Superior temporal gyrus (tissue), 1 donor: ENCODE measurements at regions not wholly inside any gene's neighbourhood (a gene's known extent, or its start where the extent isn't known, plus 50 kb on each side); places are given as distances from the start of the nearest gene placed in this dataset.

Source experiments
- DNase-seq: peaks from one replicate; pipeline ENCODE4 v3.0.0-alpha.2; 2016; ENCODE audit errors: extremely low spot score

- no peak for DNase-seq
Observed at GRCh38 chr16:86800894-86801293, 222.5 kb downstream of the FOXL1 start.

- no peak for DNase-seq
Observed at GRCh38 chr16:86802013-86802412, 223.7 kb downstream of the FOXL1 start.

- DNase-seq: no peak
Observed at GRCh38 chr16:86805188-86805587, 226.8 kb downstream of the FOXL1 start.

- no peak for DNase-seq
Observed at GRCh38 chr16:86806181-86806837, 228.0 kb downstream of the FOXL1 start.

- no peak for DNase-seq
Observed at GRCh38 chr16:86806838-86807351, 228.5 kb downstream of the FOXL1 start.

DNA sequence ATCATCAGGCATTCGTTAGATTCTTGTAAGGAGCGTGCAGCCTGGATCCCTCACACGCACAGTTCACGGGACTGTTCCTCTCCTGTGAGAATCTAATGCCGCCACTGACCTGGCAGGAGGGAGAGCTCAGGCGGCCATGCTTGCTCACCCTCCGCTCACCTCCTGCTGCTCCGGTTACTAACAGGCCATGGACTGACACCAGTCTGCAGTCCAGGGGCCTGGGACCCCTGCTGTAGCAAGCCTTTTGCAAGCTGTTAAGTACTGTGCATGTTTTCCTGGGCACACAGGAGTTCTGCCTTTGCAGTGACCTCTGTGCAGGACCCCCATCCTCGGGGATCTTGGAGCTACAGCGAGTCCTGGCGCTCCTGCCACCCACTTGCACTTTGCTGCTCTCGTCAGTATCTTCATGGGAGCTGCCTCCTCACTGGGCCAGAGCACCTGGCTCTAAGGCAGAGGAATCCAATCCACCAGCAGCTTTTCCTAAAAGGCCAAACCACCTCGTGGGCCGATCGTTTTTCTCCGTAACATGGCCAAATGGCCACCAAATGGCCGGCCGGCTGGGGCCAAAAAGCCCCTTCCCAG lies 230.6 kb downstream of the FOXL1 start:
- DNase-seq: no peak

GRCh38 chr16:86809458-86809955 lies 231.2 kb downstream of the FOXL1 start:
- no peak for DNase-seq

DNA sequence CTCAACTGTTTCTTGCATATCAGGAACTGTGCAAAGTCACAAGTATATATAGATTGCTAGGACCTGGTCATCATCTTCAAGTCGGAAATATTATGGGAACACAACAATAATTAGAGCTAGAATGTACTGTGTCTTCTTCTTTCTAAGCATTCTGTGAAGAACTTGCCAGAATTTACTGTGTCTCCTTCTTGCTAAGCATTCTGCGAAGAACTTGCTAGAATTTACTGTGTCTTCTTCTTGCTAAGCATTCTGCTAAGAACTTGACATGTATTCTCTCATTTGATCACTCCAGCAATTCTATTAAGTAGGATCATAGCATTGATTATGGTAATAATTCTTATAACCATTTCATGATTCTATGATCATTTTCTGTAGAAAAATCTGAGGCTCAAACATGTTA lies 231.7 kb downstream of the FOXL1 start:
- no peak for DNase-seq

DNA sequence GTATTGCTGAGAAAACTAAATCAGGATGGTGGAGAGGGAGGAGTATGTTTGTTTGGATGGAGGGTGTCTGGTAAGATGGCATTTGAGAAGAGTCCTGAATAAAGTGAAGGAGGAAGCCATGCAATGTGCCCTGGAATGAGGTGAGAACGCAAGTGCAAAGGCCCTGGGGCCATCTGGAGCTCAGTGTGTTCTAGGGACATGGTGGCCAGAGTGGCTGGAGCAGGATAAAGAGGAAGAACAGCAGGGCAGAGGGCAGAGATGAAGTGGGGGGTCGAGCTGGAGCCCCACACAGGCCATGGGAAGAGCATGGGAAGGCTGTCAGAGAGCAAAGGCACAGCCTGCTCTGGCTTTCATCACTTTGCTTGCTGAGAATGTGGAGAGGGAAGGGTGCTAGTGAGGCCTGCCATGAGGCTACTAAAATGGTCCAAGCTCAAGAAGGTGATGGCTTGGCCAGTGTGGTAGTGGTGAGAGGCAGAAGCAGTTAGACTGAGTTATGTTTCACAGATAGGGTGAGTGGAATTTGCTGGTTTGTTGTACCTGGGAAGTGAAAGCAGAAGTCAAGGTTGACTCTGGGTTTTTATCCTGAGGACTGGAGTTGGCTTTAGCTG lies 234.1 kb downstream of the FOXL1 start:
- no peak for DNase-seq

DNA sequence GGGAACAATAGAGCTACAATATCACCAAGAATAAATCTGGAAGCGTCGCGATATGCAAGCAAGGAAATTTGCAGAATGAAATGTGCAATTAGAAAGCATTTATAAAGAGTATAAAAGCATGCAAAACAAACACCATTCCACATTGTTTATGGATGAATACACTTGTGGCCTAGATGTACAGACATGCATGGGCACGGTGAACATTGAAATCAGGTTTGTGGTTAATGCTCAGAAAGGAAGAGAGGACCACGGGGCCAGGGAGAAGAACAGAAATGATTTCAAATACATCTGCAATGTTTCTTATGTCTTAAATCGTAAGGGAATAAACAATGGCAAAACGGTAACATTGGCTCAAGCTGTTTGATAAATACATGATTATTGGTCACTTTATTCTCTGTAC lies 235.9 kb downstream of the FOXL1 start:
- no peak for DNase-seq

- no peak for DNase-seq
Observed at GRCh38 chr16:86816930-86817625, 238.7 kb downstream of the FOXL1 start.

- no peak for DNase-seq
Observed at GRCh38 chr16:86818671-86819532, 240.6 kb downstream of the FOXL1 start.

DNA sequence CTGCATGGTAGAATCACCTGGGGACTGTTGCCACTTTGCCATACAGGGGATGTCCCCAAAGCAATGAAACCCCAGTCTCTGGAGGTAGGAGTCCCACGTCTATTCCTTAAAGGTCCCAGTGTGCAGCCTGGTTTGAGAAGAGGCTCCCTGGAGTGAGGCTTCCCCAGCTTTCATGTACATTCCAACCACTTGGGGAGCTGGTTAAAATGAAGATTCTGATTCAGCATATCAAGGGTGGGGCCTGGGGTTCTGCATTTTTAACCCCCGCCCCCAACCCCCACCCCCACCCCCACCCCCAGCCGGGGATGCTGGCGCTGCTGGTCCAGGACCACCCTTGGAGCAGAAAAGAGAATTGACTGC lies 241.2 kb downstream of the FOXL1 start:
- DNase-seq: no peak

DNA sequence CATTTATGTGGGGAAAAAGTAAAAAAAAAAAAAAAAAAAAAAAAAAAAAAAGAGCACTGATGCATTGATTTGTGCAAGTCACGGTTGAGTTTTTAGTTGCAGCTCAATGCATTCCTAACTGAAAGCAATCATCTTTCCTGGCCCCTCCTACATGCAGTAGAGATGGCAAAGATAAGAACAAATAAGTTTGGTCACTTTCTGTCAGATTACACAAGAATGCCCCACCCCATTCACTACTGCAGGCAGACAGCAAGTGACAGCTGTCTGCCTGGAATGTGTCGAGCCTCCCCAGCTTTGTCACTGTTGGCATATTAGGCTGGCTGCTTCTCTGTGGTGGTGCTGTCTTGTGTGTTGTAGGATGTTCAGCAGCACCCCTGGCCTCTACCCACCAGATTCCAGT lies 243.5 kb downstream of the FOXL1 start:
- DNase-seq: no peak

- DNase-seq: no peak
Observed at GRCh38 chr16:86823125-86823524, 244.8 kb downstream of the FOXL1 start.

- peak; percentile 14 for DNase-seq
Observed at GRCh38 chr16:86823888-86824671, 245.7 kb downstream of the FOXL1 start.

DNA sequence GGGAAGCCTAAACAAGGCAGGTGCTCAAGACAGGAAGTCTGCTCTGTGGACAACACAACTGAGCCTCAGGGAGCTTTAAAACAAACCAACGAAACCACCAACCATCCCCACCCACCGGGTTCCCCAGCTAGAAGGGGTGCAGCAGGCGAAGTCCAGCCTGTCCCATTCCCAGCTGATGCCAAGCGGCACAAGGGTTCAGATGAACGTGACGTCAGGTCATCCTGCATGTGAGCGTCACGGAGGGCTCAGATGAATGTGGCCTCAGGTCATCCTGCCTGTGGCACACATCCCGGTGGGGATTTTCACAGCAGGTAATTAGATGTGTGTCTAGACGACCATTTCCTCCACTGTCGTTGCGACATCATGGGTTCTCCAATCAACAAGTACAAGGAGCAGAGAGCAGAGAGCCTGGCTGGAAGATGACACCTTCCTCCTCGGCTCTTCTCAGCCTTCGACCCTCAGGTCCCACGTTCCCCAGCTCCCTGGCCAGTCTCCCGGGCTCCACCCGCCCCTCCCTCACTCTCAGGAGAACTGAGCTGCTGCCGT lies 246.5 kb downstream of the FOXL1 start:
- no peak for DNase-seq

DNA sequence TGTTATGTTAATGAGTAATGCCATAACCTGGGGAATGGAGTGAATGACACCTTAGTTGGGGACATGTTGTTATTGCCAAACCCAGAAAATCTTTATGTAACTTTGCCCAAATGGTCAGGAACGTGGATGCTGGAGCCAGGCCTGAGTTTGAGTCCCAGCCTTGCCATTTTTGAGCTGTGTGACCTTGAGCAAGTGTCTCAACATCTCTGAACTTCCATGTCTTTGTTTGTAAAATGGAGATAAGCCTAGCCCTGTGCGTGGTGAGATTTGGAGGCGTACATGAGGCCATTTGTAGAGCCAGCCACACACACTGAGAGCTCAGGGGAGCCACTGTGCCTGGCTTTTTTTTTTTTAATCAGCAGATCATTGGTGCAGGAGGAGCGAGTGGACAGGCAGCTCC lies 247.3 kb downstream of the FOXL1 start:
- no peak for DNase-seq

GRCh38 chr16:86826941-86827340 lies 248.6 kb downstream of the FOXL1 start:
- DNase-seq: no peak

- no peak for DNase-seq
Observed at GRCh38 chr16:86827521-86827920, 249.2 kb downstream of the FOXL1 start.
